GM12874 (cell line): ENCODE measurements at regions not wholly inside any gene's neighbourhood (a gene's known extent, or its start where the extent isn't known, plus 50 kb on each side); places are given as distances from the start of the nearest gene placed in this dataset.

Experiments used
- CTCF ChIP-seq: IDR thresholded peaks from 2 replicates; pipeline ENCODE4 v1.5.1; 2011; ENCODE audit warnings: low read depth, mild to moderate bottlenecking, control low read depth, low read length, moderate library complexity; ENCODE audit not compliant: insufficient read depth

GRCh38 chr1:157189986-157190982 is 52.1 kb upstream of the ETV3 start:
- TF ChIP-seq CTCF = no peak

- no peak for TF ChIP-seq CTCF
Observed at GRCh38 chr1:157189096-157189495, 50.9 kb upstream of the ETV3 start.
